GM13977 (cell line): ENCODE measurements at regions not wholly inside any gene's neighbourhood (a gene's known extent, or its start where the extent isn't known, plus 50 kb on each side); places are given as distances from the start of the nearest gene placed in this dataset.

Source experiments
- DNase-seq: peaks from one replicate; pipeline ENCODE4 v3.0.0; 2012; ENCODE audit warnings: low spot score
- in situ Hi-C: fragments of 300-500 bp; cut with MboI; formaldehyde crosslinking; loops from one replicate; pipeline ENCODE4 v1.12.0; 2022; ENCODE audit warnings: low sequenced_read_pairs, low pct_unique_long_range_greater_than_20kb, mixed read lengths, inconsistent platforms; ENCODE audit not compliant: unreplicated experiment
- TF ChIP-seq, protein P1 (sequence below): IDR thresholded peaks from 2 replicates; pipeline ENCODE4 v1.5.1; 2012; ENCODE audit warnings: mild to moderate bottlenecking, control low read depth; ENCODE audit not compliant: insufficient read depth; ENCODE audit errors: extremely low read depth, missing control alignments

- DNase-seq: no peak
- in situ Hi-C loops: no loop called here
- TF ChIP-seq, protein P1, sequence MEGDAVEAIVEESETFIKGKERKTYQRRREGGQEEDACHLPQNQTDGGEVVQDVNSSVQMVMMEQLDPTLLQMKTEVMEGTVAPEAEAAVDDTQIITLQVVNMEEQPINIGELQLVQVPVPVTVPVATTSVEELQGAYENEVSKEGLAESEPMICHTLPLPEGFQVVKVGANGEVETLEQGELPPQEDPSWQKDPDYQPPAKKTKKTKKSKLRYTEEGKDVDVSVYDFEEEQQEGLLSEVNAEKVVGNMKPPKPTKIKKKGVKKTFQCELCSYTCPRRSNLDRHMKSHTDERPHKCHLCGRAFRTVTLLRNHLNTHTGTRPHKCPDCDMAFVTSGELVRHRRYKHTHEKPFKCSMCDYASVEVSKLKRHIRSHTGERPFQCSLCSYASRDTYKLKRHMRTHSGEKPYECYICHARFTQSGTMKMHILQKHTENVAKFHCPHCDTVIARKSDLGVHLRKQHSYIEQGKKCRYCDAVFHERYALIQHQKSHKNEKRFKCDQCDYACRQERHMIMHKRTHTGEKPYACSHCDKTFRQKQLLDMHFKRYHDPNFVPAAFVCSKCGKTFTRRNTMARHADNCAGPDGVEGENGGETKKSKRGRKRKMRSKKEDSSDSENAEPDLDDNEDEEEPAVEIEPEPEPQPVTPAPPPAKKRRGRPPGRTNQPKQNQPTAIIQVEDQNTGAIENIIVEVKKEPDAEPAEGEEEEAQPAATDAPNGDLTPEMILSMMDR: no peak
Measured at GRCh38 chr10:111840546-111840945, 343.0 kb downstream of the GPAM start.

DNA sequence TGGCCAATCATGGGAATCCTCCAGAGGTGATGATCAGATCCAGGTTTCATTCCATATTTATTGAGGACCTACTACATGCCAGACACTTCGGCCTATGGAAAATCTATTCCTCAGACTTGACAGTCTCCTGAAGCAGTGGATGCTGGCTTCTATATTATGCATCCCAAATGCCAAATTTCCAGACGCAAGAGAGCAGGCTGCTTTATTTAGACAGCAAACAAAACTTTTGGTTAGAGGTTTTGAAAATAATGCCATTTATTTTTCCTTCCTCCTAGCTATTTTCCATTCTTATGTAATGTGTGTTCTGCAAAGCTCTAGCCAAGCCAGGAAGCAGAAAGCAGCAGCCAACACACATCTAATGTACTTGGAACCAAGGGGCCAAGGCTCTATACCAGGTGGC is 330.8 kb downstream of the GPAM start:
- TF ChIP-seq, protein P1: no peak
- in situ Hi-C loops: no loop called here
- no peak for DNase-seq

GRCh38 chr10:111856631-111857030 is 326.9 kb downstream of the GPAM start:
- TF ChIP-seq, protein P1: no peak

GRCh38 chr10:111865550-111865949 is 318.0 kb downstream of the GPAM start:
- in situ Hi-C loops: no loop called here
- TF ChIP-seq, protein P1: no peak

More at GRCh38 chr10:111856631-111857030, 326.9 kb downstream of the GPAM start:
- no peak for DNase-seq
- in situ Hi-C loops: no loop called here

GRCh38 chr10:111871458-111871857 is 312.1 kb downstream of the GPAM start:
- no peak for DNase-seq
- in situ Hi-C loops: no loop called here
- TF ChIP-seq, protein P1: no peak

More at GRCh38 chr10:111865550-111865949, 318.0 kb downstream of the GPAM start:
- DNase-seq: no peak

GRCh38 chr10:111872591-111872990 is 311.0 kb downstream of the GPAM start:
- DNase-seq: no peak
- in situ Hi-C loops: no loop called here
- TF ChIP-seq, protein P1: no peak

- no peak for DNase-seq
- in situ Hi-C loops: no loop called here
- TF ChIP-seq, protein P1: no peak
Measured at GRCh38 chr10:111873041-111873440, 310.5 kb downstream of the GPAM start.
